Head of caudate nucleus (tissue), 42 donors: ENCODE measurements at regions not wholly inside any gene's neighbourhood (a gene's known extent, or its start where the extent isn't known, plus 50 kb on each side); places are given as distances from the start of the nearest gene placed in this dataset.
A peak's percentile ranks its signal among the peaks of the same experiment; 100 is the strongest.

ENCODE experiments used
- DNase-seq, 42 donors: peaks; one replicate each; pipeline versions ENCODE4 v3.0.0 to v3.0.0-alpha.2; 2020 to 2021; ENCODE audit warnings: mixed read lengths in 7 of 42
- intact Hi-C: fragments of 100-400 bp; cut with DNase I; formaldehyde crosslinking; loops from one replicate; pipeline ENCODE4 v1.15.0; 2022

GRCh38 chr6:163725008-163725941, 310.8 kb downstream of the QKI start:
- no peak for DNase-seq
- intact Hi-C loops, result no loop called here

DNA sequence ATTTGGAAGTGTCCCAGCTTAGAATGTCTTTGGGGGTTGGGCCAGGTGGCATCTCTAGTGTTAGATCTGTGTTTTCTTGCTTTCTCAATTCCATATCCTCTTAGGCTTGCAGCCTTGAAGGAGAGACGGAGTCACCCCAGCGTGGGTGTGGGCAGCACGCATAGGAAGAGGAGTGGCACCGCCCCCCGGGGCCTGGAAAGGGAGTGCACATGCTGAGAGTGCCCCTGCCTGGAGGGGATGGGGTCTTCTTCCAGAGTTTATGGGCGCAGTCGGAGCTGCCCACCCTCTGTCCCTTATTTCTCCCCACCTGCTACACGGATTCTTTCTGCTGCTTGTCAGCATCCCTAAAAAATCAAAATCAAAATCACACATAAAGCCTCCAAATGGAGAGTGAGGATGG, 309.7 kb downstream of the QKI start:
- DNase-seq, result no peak
- intact Hi-C loops, result no loop called here

GRCh38 chr6:163723759-163724158, 309.2 kb downstream of the QKI start:
- no peak for DNase-seq
- intact Hi-C loops, result no loop called here

GRCh38 chr6:163721922-163722692, 307.6 kb downstream of the QKI start:
- intact Hi-C loops, result no loop called here

GRCh38 chr6:163721435-163721834, 306.9 kb downstream of the QKI start:
- DNase-seq, result no peak
- intact Hi-C loops, result no loop called here

More at GRCh38 chr6:163721922-163722692, 307.6 kb downstream of the QKI start:
- peak in 14 of 42 donors; percentile 18 to 71 (median 41) for DNase-seq

GRCh38 chr6:163720460-163721235, 306.1 kb downstream of the QKI start:
- DNase-seq, result no peak
- intact Hi-C loops, result no loop called here

DNA sequence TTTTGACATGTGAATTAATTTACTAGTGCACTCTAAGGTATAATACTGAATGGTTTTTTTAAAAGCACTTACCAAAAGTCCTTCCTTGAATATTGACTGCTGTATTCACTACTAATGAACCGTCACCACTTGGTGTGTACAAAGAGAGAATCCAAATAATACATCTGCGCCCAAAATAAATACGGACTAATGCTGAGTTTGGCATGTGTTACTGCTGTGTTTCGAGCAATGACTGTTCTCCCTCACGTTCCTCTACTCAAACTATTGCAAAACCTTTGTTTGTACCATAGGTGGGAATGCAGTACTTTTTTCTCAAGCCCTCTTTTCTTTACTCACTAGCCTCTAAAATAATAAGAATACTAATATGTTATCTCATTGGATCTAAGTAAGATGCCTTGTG, 305.5 kb downstream of the QKI start:
- intact Hi-C loops, result no loop called here
- DNase-seq, result no peak

DNA sequence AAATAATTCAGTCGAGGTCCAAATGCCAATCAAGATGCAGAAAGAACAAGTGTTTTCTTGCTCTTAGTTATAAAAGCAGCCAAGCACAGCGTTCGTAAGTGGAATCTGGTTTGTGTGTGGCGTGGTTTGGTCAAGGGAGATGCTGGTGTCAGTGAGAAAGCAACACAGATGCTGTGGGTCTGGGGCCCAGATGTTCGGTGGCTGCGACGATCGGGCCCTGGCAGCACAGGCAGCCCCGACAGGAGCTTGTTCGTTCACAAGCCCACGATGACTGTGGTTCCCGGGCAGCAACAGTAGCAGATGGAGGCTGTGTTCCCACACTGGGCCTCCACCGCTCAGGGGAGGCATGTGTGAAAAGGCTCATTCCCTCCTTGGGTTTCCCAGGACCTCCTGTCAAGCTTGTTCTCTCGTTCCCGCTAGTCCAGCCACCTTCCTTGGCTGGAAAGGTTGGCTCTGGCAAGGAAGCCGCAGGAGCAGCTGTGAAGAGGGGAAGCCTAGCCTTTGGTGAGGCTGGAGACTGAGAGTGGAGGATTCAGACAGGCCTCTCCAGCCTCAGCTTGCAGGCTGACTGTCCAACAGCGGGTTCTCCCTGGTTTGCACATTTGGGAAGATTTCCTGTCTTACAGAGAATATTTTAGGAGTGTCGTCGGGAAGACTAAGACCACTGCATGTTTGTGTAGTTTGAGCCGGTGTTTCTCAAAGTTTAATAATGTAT, 304.7 kb downstream of the QKI start:
- DNase-seq, result no peak
- intact Hi-C loops, result no loop called here

GRCh38 chr6:163718537-163718936, 304.0 kb downstream of the QKI start:
- intact Hi-C loops, result no loop called here

DNA sequence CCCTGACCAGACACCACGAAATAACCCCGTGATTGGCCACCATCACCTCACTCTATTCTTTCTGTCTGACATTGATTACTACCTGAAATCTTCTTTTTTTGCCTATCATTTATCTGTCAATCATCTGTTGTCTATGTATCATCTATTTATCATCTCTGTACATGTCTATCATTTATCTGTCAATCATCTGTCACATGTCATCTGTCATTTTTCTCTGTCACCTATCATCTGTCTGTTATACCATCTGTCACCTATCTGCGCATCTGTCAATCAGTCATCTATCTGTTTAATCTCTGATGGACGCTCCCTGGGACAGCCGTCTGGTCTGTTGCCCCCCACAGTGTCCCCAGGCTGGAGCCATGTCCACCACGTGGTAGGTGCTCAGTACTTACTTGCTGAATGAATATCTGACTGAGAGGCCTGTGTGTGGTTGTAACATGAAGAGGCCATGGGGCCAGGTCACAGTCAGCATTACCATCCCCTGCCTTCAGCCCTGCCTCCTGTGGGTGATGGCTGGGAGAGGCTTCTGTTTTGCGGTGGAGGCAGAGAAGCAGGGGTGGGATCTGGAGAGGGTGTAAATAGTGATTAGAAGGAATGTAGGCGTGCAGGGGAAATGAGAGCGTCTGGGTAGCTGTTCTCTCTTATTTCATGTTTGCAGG, 302.7 kb downstream of the QKI start:
- no peak for DNase-seq

More at GRCh38 chr6:163718537-163718936, 304.0 kb downstream of the QKI start:
- DNase-seq, result no peak

GRCh38 chr6:163716690-163717089, 302.2 kb downstream of the QKI start:
- DNase-seq, result no peak
- intact Hi-C loops, result no loop called here

More for the DNA sequence above, 302.7 kb downstream of the QKI start:
- intact Hi-C loops, result no loop called here

- DNase-seq, result no peak
- intact Hi-C loops, result no loop called here
Measured at GRCh38 chr6:163715846-163716245, 301.3 kb downstream of the QKI start.

- intact Hi-C loops, result no loop called here
- DNase-seq, result no peak
Measured at GRCh38 chr6:163714179-163714578, 299.7 kb downstream of the QKI start.

- intact Hi-C loops, result no loop called here
- peak in 1 of 42 donors; percentile 23 for DNase-seq
Measured at GRCh38 chr6:163712981-163713380, 298.5 kb downstream of the QKI start.

- intact Hi-C loops, result no loop called here
- DNase-seq, result peak in 39 of 42 donors; percentile 23 to 87 (median 53)
Measured at GRCh38 chr6:163712566-163712961, 298.0 kb downstream of the QKI start.

- intact Hi-C loops, result no loop called here
- DNase-seq, result peak; percentile 35 to 77 (median 58)
Measured at GRCh38 chr6:163711615-163712565, 297.4 kb downstream of the QKI start.
